Astrocyte of the spinal cord (primary cell): ENCODE measurements at regions not wholly inside any gene's neighbourhood (a gene's known extent, or its start where the extent isn't known, plus 50 kb on each side); places are given as distances from the start of the nearest gene placed in this dataset.
A peak's percentile ranks its signal among the peaks of the same experiment; 100 is the strongest.

Source experiments
- DNase-seq: peaks from one replicate; pipeline ENCODE4 v3.0.0; 2011; ENCODE audit warnings: low read depth, low spot score
- H3K4me3 ChIP-seq: 2 replicates; pipeline ENCODE4 v1.5.1; 2011; ENCODE audit warnings: low read depth, mild to moderate bottlenecking, low read length, moderate library complexity
- in situ Hi-C: cut with HindIII; loops from 2 replicates; pipeline ENCODE4 v1.10.0; 2017; ENCODE audit warnings: low sequenced_read_pairs
- TF ChIP-seq, protein P1 (sequence below): IDR thresholded peaks from 2 replicates; pipeline ENCODE4 v1.5.1; 2012; ENCODE audit warnings: low read depth, mild to moderate bottlenecking, low read length, inconsistent platforms

DNA sequence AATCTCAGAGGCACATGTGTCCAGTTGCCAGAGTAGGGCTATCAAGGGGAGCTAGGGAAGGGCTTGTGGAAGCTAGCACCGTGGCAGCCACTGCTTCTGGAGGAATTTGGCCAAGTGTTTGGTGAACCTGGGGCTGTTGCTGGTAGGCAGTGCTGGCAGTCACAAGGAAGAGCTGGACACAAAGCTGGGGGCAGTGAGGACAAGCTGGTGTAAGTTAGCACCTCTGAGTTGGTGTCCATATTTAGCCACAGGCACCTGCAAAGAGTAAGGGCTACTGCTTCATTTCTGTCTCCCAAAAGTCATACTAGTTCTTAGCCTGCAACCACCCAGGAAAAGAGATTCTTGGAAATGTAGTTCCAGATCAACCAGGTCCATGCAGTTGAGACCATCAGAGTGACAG is 359.4 kb downstream of the CSNK1G3 start:
- DNase-seq = no peak
- in situ Hi-C loops = no loop called here
- no peak overlapping the region for H3K4me3 ChIP-seq
- TF ChIP-seq, protein P1, sequence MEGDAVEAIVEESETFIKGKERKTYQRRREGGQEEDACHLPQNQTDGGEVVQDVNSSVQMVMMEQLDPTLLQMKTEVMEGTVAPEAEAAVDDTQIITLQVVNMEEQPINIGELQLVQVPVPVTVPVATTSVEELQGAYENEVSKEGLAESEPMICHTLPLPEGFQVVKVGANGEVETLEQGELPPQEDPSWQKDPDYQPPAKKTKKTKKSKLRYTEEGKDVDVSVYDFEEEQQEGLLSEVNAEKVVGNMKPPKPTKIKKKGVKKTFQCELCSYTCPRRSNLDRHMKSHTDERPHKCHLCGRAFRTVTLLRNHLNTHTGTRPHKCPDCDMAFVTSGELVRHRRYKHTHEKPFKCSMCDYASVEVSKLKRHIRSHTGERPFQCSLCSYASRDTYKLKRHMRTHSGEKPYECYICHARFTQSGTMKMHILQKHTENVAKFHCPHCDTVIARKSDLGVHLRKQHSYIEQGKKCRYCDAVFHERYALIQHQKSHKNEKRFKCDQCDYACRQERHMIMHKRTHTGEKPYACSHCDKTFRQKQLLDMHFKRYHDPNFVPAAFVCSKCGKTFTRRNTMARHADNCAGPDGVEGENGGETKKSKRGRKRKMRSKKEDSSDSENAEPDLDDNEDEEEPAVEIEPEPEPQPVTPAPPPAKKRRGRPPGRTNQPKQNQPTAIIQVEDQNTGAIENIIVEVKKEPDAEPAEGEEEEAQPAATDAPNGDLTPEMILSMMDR = no peak

DNA sequence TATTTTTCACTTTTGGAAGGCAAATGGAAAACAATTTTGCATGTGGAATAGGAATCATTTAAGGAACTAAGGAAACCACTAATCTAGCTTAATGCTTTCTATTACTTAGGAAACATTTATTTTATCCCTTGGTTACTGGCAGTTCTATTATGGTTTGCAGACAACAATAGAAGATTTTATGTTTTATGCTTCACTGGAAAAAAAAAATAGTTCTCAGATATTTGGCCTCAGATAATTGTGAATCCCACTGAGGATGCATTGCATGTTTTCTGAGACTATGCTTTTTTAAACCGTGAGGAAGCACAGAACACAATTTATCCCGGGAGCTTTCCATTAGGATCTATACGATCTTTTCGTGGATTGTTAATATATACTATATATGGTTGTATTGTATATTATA is 356.9 kb downstream of the CSNK1G3 start:
- in situ Hi-C loops = no loop called here
- H3K4me3 ChIP-seq = no peak overlapping the region
- DNase-seq = no peak

DNA sequence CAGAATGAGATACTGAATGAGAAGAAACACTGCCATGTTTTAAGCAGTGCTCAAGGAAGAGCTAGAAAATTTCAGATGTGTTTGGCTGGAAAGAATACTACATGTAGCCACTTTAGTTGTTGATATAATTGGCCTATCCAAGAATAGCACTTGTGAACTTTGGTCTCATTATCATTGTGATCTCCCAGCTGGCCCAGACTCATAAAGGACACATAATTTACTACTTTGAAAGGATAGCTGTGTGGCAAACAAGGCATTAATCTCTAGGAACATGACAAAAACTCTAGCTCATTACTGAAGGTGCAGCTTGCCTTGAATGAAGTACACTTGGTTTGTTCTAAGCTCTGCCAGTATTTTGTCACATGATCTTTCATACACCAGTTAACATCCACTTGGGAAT is 356.3 kb downstream of the CSNK1G3 start:
- TF ChIP-seq, protein P1 = no peak
- DNase-seq = no peak
- in situ Hi-C loops = no loop called here
- no peak overlapping the region for H3K4me3 ChIP-seq

More for the DNA sequence above, 356.9 kb downstream of the CSNK1G3 start:
- TF ChIP-seq, protein P1 = no peak

DNA sequence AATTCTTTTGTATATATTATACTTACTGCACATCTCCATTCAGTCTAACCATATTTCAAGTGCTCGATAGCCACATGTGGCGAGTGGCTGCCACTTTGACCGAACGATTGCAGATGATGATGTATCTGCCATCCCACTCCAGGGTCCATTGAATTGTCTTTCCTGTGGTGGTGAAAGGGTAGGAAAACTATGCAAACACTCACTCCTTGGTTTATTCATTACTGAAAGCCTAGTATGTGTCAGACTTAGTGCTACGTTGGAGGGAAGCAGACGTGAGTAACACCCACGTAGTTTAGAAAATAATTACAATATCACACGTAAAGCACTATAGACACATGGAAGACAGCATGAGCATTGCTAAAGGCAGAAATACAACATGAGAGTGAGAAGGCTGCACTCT is 353.7 kb downstream of the CSNK1G3 start:
- H3K4me3 ChIP-seq = no peak overlapping the region
- TF ChIP-seq, protein P1 = no peak
- in situ Hi-C loops = no loop called here
- peak; percentile 35 for DNase-seq

DNA sequence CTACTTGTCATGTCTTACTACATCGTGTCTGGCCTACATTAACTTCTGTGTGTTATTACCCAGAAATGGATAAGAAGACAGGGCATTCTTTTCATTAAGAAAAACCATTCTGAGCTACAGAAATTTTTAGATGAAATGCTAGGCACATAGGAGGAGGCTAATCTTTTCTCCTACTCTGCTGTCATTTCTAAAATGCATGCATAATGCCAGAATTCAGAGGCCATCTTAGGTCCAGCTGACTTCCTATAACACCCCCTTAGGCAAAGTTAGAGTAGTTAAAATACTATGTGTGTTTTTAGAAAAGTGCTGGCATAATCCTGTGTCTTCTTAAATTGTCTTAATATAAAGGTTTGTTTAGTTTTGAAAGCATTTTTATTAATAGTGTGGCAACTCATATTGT is 352.6 kb downstream of the CSNK1G3 start:
- in situ Hi-C loops = no loop called here
- H3K4me3 ChIP-seq = no peak overlapping the region
- TF ChIP-seq, protein P1 = no peak
- no peak for DNase-seq

DNA sequence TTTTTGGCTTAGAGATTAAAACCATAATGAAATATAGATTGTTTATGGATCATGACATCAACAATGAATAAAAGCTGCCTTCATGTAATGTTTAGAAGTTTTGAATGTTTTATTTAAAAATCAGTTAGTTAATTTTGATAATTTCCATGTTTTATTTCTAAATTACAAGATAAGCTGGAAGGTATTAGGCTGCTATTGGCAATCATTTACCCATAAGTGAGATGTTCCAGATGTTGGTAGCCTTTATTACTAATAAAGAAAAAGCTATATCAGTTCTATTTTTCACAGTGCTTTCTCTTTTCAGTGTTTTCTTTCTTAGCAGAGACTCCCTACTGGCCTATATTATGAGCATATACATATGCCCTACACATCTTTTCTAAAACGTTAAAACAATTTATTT is 347.0 kb downstream of the CSNK1G3 start:
- no peak overlapping the region for H3K4me3 ChIP-seq
- TF ChIP-seq, protein P1 = no peak
- no peak for DNase-seq
- in situ Hi-C loops = no loop called here

DNA sequence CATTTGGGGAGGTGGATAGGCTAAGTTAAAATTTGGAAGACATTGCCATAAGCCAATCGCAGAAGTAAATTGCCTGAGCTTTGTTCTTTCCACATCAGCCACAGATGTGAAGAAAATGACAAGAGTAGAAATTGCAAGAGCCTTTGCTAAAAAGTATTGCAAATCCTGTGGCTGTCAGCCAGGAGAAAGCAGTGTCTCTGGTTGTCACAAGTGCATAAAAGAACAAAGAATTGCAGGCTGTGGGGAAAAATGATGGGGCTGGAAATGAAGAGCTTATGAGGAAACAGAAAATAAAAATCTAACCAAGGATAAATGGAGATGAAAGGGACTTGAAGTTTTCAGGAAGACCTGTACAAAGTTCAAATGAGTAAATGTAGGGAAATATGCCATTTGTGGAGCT is 344.8 kb downstream of the CSNK1G3 start:
- TF ChIP-seq, protein P1 = no peak
- no peak for DNase-seq
- in situ Hi-C loops = no loop called here

More for the DNA sequence above, 344.8 kb downstream of the CSNK1G3 start:
- H3K4me3 ChIP-seq = no peak overlapping the region
